ENCODE measurements at regions not wholly inside any gene's neighbourhood (a gene's known extent, or its start where the extent isn't known, plus 50 kb on each side); places are given as distances from the start of the nearest gene placed in this dataset.

DNA sequence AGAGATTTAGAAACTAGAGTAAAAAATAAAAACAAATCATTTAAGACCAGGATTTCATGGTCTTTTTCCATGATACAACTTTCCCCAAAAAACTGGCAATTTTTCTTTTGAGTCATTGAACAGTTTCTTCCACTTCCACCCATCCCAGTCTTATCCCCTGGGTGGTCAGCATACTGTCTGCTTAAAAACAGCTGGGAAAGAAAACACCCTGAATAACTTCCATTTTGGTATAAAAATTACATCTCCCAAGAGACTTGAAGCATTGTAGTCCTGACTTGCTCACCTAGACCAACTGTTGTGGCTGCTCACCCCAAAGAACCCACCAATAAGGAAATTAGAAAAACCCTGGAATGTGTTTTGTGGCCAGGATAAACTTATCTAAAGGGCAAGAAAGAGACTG, 731.3 kb downstream of the NR2F1-AS1 start:
- no peak overlapping the region for H3K4me3 ChIP-seq
- intact Hi-C loops (cut with micrococcal nuclease; ENCODE audit: unreplicated experiment) (no loop called here), in situ Hi-C loops (cut with MboI) (no loop called here)
- H3K9me3 ChIP-seq (replicated peaks; ENCODE audit: control insufficient read depth, insufficient read depth, low read length), result no peaks in the 10 kb centered on the region
- no peak for DNase-seq (ENCODE audit: low read depth, low spot score)
- ChIA-PET RAD21 (ENCODE audit: unreplicated experiment) (no interaction called here), CTCF (no interaction called here), SMC1A (ENCODE audit: uncharacterized antibody, unreplicated experiment) (no interaction called here), POLR2A (no interaction called here)
- H3K4me2 ChIP-seq (ENCODE audit: control insufficient read depth, insufficient read depth), result no peak overlapping the region
- no peaks in the 10 kb centered on the region for H3K36me3 ChIP-seq (ENCODE audit: control insufficient read depth in 2 of 2, insufficient read depth in 2 of 2, low read length in 1 of 2)
- H2AFZ ChIP-seq (ENCODE audit: control insufficient read depth, low read depth, low read length), result no peak overlapping the region
- no peaks in the 10 kb centered on the region for H3K79me2 ChIP-seq (ENCODE audit: control insufficient read depth, insufficient read depth, low read length)
- no peaks in the 10 kb centered on the region for H3K27me3 ChIP-seq (replicated peaks in 1 of 2; ENCODE audit: control insufficient read depth in 2 of 2, insufficient read depth in 2 of 2, low read length in 1 of 2)
- no TSS peak for BruUV-seq (replicated peaks)
- no peaks in the 10 kb centered on the region for H3K4me1 ChIP-seq (ENCODE audit: control insufficient read depth, insufficient read depth, low read length)
- no peaks in the 10 kb centered on the region for H4K20me1 ChIP-seq (ENCODE audit: control insufficient read depth, insufficient read depth)
- FAIRE-seq, result no peak
- H3K27ac ChIP-seq (ENCODE audit: control insufficient read depth, insufficient read depth), result no peak overlapping the region
- no peak overlapping the region for H3K9ac ChIP-seq (ENCODE audit: control insufficient read depth, insufficient read depth, low read length)
- no peak for ATAC-seq
- TF ChIP-seq ZNF24 (IDR thresholded peaks at IDR 0.05) (no peak), MEF2B (IDR thresholded peaks at IDR 0.05; ENCODE audit: partially characterized antibody, poor library complexity, severe bottlenecking) (no peak), REST (IDR thresholded peaks at IDR 0.05; ENCODE audit: low read depth, low read length) (no peak), SMC3 (IDR thresholded peaks at IDR 0.05; ENCODE audit: borderline replicate concordance, low read length) (no peak)

- DNase-seq (ENCODE audit: low read depth, low spot score), result no peak
- SMC1A ChIA-PET (ENCODE audit: uncharacterized antibody, unreplicated experiment), result no interaction called here
- BruUV-seq (replicated peaks), result no TSS peak
- no peak overlapping the region for H3K4me3 ChIP-seq
- H3K4me2 ChIP-seq (ENCODE audit: control insufficient read depth, insufficient read depth), result no peak overlapping the region
- intact Hi-C loops (cut with micrococcal nuclease; ENCODE audit: unreplicated experiment), result no loop called here
- no peaks in the 10 kb centered on the region for H3K9me3 ChIP-seq (replicated peaks; ENCODE audit: control insufficient read depth, insufficient read depth, low read length)
- H3K79me2 ChIP-seq (ENCODE audit: control insufficient read depth, insufficient read depth, low read length), result no peaks in the 10 kb centered on the region
- in situ Hi-C loops (cut with MboI), result no loop called here
- peak; percentile 28; the same call in 1 of the 3 replicates for ATAC-seq
- RAD21 ChIA-PET (ENCODE audit: unreplicated experiment), result no interaction called here
- no peak for FAIRE-seq
- H3K9ac ChIP-seq (ENCODE audit: control insufficient read depth, insufficient read depth, low read length), result no peak overlapping the region
- WGBS (ENCODE audit: insufficient coverage, insufficient replicate concordance, low lambda C conversion rate, missing lambda C conversion rate), result 36% methylated on average over 5 of the region's 5 CpGs
- H3K4me1 ChIP-seq (ENCODE audit: control insufficient read depth, insufficient read depth, low read length), result no peaks in the 10 kb centered on the region
- H3K27me3 ChIP-seq (replicated peaks in 1 of 2; ENCODE audit: control insufficient read depth in 2 of 2, insufficient read depth in 2 of 2, low read length in 1 of 2), result no peaks in the 10 kb centered on the region
- H3K36me3 ChIP-seq (ENCODE audit: control insufficient read depth in 2 of 2, insufficient read depth in 2 of 2, low read length in 1 of 2), result no peaks in the 10 kb centered on the region
- H3K27ac ChIP-seq (ENCODE audit: control insufficient read depth, insufficient read depth), result no peak overlapping the region
- H4K20me1 ChIP-seq (ENCODE audit: control insufficient read depth, insufficient read depth), result no peaks in the 10 kb centered on the region
- CTCF ChIA-PET, result no interaction called here
- POLR2A ChIA-PET, result no interaction called here
- no peak overlapping the region for H2AFZ ChIP-seq (ENCODE audit: control insufficient read depth, low read depth, low read length)
- TF ChIP-seq CHD4 (IDR thresholded peaks at IDR 0.05), result no peak
- TF ChIP-seq, protein P1, sequence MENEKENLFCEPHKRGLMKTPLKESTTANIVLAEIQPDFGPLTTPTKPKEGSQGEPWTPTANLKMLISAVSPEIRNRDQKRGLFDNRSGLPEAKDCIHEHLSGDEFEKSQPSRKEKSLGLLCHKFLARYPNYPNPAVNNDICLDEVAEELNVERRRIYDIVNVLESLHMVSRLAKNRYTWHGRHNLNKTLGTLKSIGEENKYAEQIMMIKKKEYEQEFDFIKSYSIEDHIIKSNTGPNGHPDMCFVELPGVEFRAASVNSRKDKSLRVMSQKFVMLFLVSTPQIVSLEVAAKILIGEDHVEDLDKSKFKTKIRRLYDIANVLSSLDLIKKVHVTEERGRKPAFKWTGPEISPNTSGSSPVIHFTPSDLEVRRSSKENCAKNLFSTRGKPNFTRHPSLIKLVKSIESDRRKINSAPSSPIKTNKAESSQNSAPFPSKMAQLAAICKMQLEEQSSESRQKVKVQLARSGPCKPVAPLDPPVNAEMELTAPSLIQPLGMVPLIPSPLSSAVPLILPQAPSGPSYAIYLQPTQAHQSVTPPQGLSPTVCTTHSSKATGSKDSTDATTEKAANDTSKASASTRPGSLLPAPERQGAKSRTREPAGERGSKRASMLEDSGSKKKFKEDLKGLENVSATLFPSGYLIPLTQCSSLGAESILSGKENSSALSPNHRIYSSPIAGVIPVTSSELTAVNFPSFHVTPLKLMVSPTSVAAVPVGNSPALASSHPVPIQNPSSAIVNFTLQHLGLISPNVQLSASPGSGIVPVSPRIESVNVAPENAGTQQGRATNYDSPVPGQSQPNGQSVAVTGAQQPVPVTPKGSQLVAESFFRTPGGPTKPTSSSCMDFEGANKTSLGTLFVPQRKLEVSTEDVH (IDR thresholded peaks at IDR 0.05; ENCODE audit: low read depth, partially characterized antibody), result no peak
- TF ChIP-seq CEBPB (IDR thresholded peaks at IDR 0.05; ENCODE audit: borderline replicate concordance in 1 of 2, low read depth in 2 of 2, low read length in 2 of 2), result no peak
- no peak for TF ChIP-seq SRF (IDR thresholded peaks at IDR 0.05; ENCODE audit: low read depth in 2 of 2, low read length in 2 of 2)
- no peak for TF ChIP-seq YY1 (IDR thresholded peaks at IDR 0.05; ENCODE audit: low read depth, low read length)
- TF ChIP-seq CBX3 (IDR thresholded peaks at IDR 0.05; ENCODE audit: borderline replicate concordance, low read depth), result no peak
These were observed 739.3 kb downstream of the NR2F1-AS1 start for GRCh38 chr5:92841604-92842155.

All from GM12878 (cell line).